Astrocyte (in vitro differentiated cells and primary cell): ENCODE measurements at regions not wholly inside any gene's neighbourhood (a gene's known extent, or its start where the extent isn't known, plus 50 kb on each side); places are given as distances from the start of the nearest gene placed in this dataset.
"Not testable (repeated sequence)": the region's sequence is repeated elsewhere in the genome, so short reads cannot be mapped to it uniquely, and the experiment has no call there.

Source experiments
- DNase-seq: peaks from one replicate; pipeline ENCODE4 v3.0.0-alpha.2; 2010; ENCODE audit warnings: low read depth
- FAIRE-seq: peaks from 2 replicates; lab custom pipeline; 2011; peaks lifted over from hg19 to GRCh38; lab: Jason Lieb, UNC
- H2AFZ ChIP-seq: 2 replicates; pipeline ENCODE4 v1.6.0; 2012; ENCODE audit warnings: low read depth, low read length, inconsistent platforms
- H3K27ac ChIP-seq: 2 replicates; pipeline ENCODE4 v1.5.1; 2011; ENCODE audit warnings: low read depth, low read length, inconsistent platforms
- H3K27me3 ChIP-seq: 2 replicates; pipeline ENCODE4 v1.6.0; 2011; ENCODE audit warnings: low read length, inconsistent platforms; ENCODE audit not compliant: insufficient read depth
- H3K36me3 ChIP-seq: 2 replicates; pipeline ENCODE4 v1.5.1; 2011; ENCODE audit warnings: low read length, inconsistent platforms; ENCODE audit not compliant: insufficient read depth
- H3K4me1 ChIP-seq: 2 replicates; pipeline ENCODE4 v1.5.1; 2011; ENCODE audit warnings: low read length, inconsistent platforms; ENCODE audit not compliant: insufficient read depth
- H3K4me2 ChIP-seq: 2 replicates; pipeline ENCODE4 v1.6.0; 2012; ENCODE audit warnings: low read length, inconsistent platforms
- H3K4me3 ChIP-seq: 2 replicates; pipeline ENCODE4 v1.5.1; 2011; ENCODE audit warnings: low read depth, mild to moderate bottlenecking, low read length, inconsistent platforms; ENCODE audit not compliant: insufficient read depth
- H3K79me2 ChIP-seq: 2 replicates; pipeline ENCODE4 v1.6.0; 2012; ENCODE audit warnings: mild to moderate bottlenecking, low read length, inconsistent platforms; ENCODE audit not compliant: insufficient read depth
- H3K9ac ChIP-seq: 2 replicates; pipeline ENCODE4 v1.6.0; 2012; ENCODE audit warnings: mild to moderate bottlenecking, low read length, inconsistent platforms
- H3K9me3 ChIP-seq: 2 replicates; pipeline ENCODE4 v1.5.1; 2012; ENCODE audit warnings: low read depth, mild to moderate bottlenecking, low read length, inconsistent platforms; ENCODE audit not compliant: insufficient read depth
- H4K20me1 ChIP-seq: 2 replicates; pipeline ENCODE4 v1.6.0; 2012; ENCODE audit warnings: low read length, inconsistent platforms; ENCODE audit not compliant: insufficient read depth
- H3K27ac Mint-ChIP-seq: one replicate; pipeline ENCODE4 v1.8.0; 2021; ENCODE audit warnings: mild to moderate bottlenecking, mixed read lengths; ENCODE audit not compliant: unreplicated experiment
- H3K27me3 Mint-ChIP-seq: one replicate; pipeline ENCODE4 v1.8.0; 2021; ENCODE audit warnings: low read depth, mixed read lengths; ENCODE audit not compliant: unreplicated experiment
- H3K36me3 Mint-ChIP-seq: one replicate; pipeline ENCODE4 v1.8.0; 2021; ENCODE audit warnings: low read depth, mixed read lengths; ENCODE audit not compliant: unreplicated experiment
- H3K4me1 Mint-ChIP-seq: one replicate; pipeline ENCODE4 v1.8.0; 2021; ENCODE audit warnings: low read depth, mixed read lengths; ENCODE audit not compliant: unreplicated experiment
- H3K4me3 Mint-ChIP-seq: one replicate; pipeline ENCODE4 v1.8.0; 2021; ENCODE audit warnings: mild to moderate bottlenecking, moderate library complexity, mixed read lengths; ENCODE audit not compliant: unreplicated experiment
- H3K9me3 Mint-ChIP-seq: one replicate; pipeline ENCODE4 v1.8.0; 2021; ENCODE audit warnings: mild to moderate bottlenecking, mixed read lengths; ENCODE audit not compliant: unreplicated experiment
- CTCF ChIP-seq: IDR thresholded peaks from 2 replicates; pipeline ENCODE4 v1.5.1; 2011; ENCODE audit warnings: low read depth, mild to moderate bottlenecking, inconsistent platforms, low read length, moderate library complexity; ENCODE audit not compliant: insufficient read depth
- EZH2 ChIP-seq: IDR thresholded peaks from 2 replicates; pipeline ENCODE4 v1.6.1; 2012; ENCODE audit warnings: mild to moderate bottlenecking, low read length, inconsistent platforms; ENCODE audit not compliant: insufficient read depth

- Histone ChIP-seq H2AFZ (no peak overlapping the region), H3K36me3 (no peaks in the 10 kb centered on the region), H3K9me3 (no peaks in the 10 kb centered on the region), H4K20me1 (no peaks in the 10 kb centered on the region), H3K4me3 (no peak overlapping the region), H3K79me2 (no peaks in the 10 kb centered on the region), H3K27me3 (no peaks in the 10 kb centered on the region), H3K27ac (no peak overlapping the region), H3K9ac (no peak overlapping the region), H3K4me2 (no peak overlapping the region), H3K4me1 (no peaks in the 10 kb centered on the region)
- Mint-ChIP-seq H3K36me3 (no peaks in the 10 kb centered on the region), H3K27ac (no peak overlapping the region), H3K9me3 (no peaks in the 10 kb centered on the region), H3K4me1 (no peaks in the 10 kb centered on the region), H3K4me3 (no peak overlapping the region), H3K27me3 (no peaks in the 10 kb centered on the region)
- TF ChIP-seq EZH2 = no peak
- no peak for TF ChIP-seq CTCF
- no peak for DNase-seq
- no peak for FAIRE-seq
These were observed 404.9 kb upstream of the PRKCQ start for GRCh38 chr10:6984971-6985370.

GRCh38 chr10:6984016-6984415 is 403.9 kb upstream of the PRKCQ start:
- FAIRE-seq, H2AFZ ChIP-seq, H3K27ac Mint-ChIP-seq, H3K27me3 ChIP-seq, H3K9me3 ChIP-seq, H3K4me1 Mint-ChIP-seq, H3K9me3 Mint-ChIP-seq, H3K36me3 ChIP-seq, H3K4me1 ChIP-seq, H3K27me3 Mint-ChIP-seq, DNase-seq, H3K4me3 ChIP-seq, H3K4me3 Mint-ChIP-seq, H3K27ac ChIP-seq, H4K20me1 ChIP-seq, H3K4me2 ChIP-seq, H3K9ac ChIP-seq, H3K79me2 ChIP-seq, H3K36me3 Mint-ChIP-seq: not testable (repeated sequence)

GRCh38 chr10:6980353-6980752 is 400.3 kb upstream of the PRKCQ start:
- no peaks in the 10 kb centered on the region for H3K27me3 Mint-ChIP-seq
- no peak overlapping the region for H3K27ac Mint-ChIP-seq
- H2AFZ ChIP-seq = no peak overlapping the region
- no peaks in the 10 kb centered on the region for H3K36me3 Mint-ChIP-seq
- no peaks in the 10 kb centered on the region for H3K9me3 Mint-ChIP-seq
- no peaks in the 10 kb centered on the region for H3K36me3 ChIP-seq
- H3K9ac ChIP-seq = no peak overlapping the region
- no peaks in the 10 kb centered on the region for H3K9me3 ChIP-seq
- H4K20me1 ChIP-seq = no peaks in the 10 kb centered on the region
- TF ChIP-seq EZH2 = no peak
- TF ChIP-seq CTCF = no peak
- no peak for DNase-seq
- H3K27ac ChIP-seq = no peak overlapping the region
- H3K4me1 Mint-ChIP-seq = peaks cover 4% of the 10 kb centered on the region
- no peaks in the 10 kb centered on the region for H3K4me1 ChIP-seq
- no peak overlapping the region for H3K4me3 ChIP-seq
- FAIRE-seq = no peak
- H3K4me3 Mint-ChIP-seq = no peak overlapping the region
- H3K4me2 ChIP-seq = no peak overlapping the region
- no peaks in the 10 kb centered on the region for H3K79me2 ChIP-seq
- H3K27me3 ChIP-seq = no peaks in the 10 kb centered on the region
